ENCODE measurements at regions not wholly inside any gene's neighbourhood (a gene's known extent, or its start where the extent isn't known, plus 50 kb on each side); places are given as distances from the start of the nearest gene placed in this dataset.

DNA sequence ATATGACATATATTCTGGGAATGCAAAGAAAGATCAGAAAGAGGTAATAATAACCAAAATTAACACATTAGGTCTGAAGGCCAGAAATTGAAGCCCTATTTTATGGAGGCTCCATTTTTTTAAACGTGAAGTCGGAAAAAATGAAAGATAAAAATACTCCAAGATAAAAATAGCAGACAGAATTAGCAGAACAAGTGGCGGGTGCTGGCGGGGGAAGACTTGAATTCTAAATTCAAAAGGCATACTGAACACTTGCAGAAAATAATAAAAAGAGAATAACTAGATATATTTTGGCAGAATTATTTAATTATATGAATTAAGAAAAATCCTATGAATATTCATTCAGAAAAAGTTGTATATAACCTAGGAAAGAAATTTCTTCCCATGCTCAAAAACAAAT lies 543.7 kb upstream of the ACO1 start:
- H2BK120ac ChIP-seq (replicated peaks; ENCODE audit: low read depth, low read length), result no peak overlapping the region
- H2BK5ac ChIP-seq (ENCODE audit: low read depth, low read length), result no peak overlapping the region
- H3K9ac ChIP-seq (replicated peaks in 1 of 4; ENCODE audit: extremely low read depth in 1 of 4, low read depth in 3 of 4, low read length in 3 of 4), result no peak overlapping the region
- H2BK15ac ChIP-seq (ENCODE audit: low read length), result no peak overlapping the region
- H3K36me3 ChIP-seq (ENCODE audit: control insufficient read depth in 2 of 4, insufficient read depth in 4 of 4, low read length in 3 of 4), result no peaks in the 10 kb centered on the region
- no peak overlapping the region for H4K8ac ChIP-seq (ENCODE audit: extremely low read depth, insufficient read depth, low read length)
- H3K14ac ChIP-seq (ENCODE audit: insufficient read length), result no peak overlapping the region
- no peak overlapping the region for H2AFZ ChIP-seq (ENCODE audit: low read length)
- no peak overlapping the region for H3K4me3 ChIP-seq (ENCODE audit: extremely low read depth in 1 of 4, insufficient read depth in 2 of 4, low read depth in 3 of 4, low read length in 4 of 4)
- H3K79me1 ChIP-seq (ENCODE audit: low read depth, low read length), result no peaks in the 10 kb centered on the region
- no peak overlapping the region for H2BK20ac ChIP-seq (ENCODE audit: low read length)
- H4K5ac ChIP-seq (ENCODE audit: insufficient read length, low read depth, low read length), result no peak overlapping the region
- H4K20me1 ChIP-seq (replicated peaks in 1 of 2; ENCODE audit: control insufficient read depth in 1 of 2, insufficient read depth in 2 of 2, low read length in 2 of 2), result no peaks in the 10 kb centered on the region
- H3K4me1 ChIP-seq (replicated peaks in 1 of 4; ENCODE audit: control insufficient read depth in 3 of 4, insufficient read depth in 4 of 4, low read length in 3 of 4), result no peaks in the 10 kb centered on the region
- no peaks in the 10 kb centered on the region for H3K79me2 ChIP-seq (ENCODE audit: control insufficient read depth in 1 of 2, insufficient read depth in 2 of 2, low read length in 2 of 2)
- H3K27ac ChIP-seq (ENCODE audit: low read depth, low read length), result no peak overlapping the region
- ChIA-PET CTCF (ENCODE audit: partially characterized antibody) (interaction anchor here (1.5 kb wide), 1 partner anchor 424 kb away, joined by 4 read pairs; no protein-coding TSS in a partner anchor), POLR2A (ENCODE audit: partially characterized antibody) (no interaction called here)
- H2BK12ac ChIP-seq (ENCODE audit: low read depth, low read length), result no peak overlapping the region
- H3K4me2 ChIP-seq (ENCODE audit: insufficient read depth in 1 of 2, low read depth in 2 of 2, low read length in 2 of 2), result no peak overlapping the region
- DNase-seq (ENCODE audit: low read depth in 1 of 2, low spot score in 2 of 2) (no peak), FAIRE-seq (no peak)
- no peak overlapping the region for H4K91ac ChIP-seq (replicated peaks; ENCODE audit: insufficient read length, low read length)
- H2AK5ac ChIP-seq (ENCODE audit: low read depth, low read length), result no peak overlapping the region
- H3K23me2 ChIP-seq (ENCODE audit: low read depth, low read length), result no peaks in the 10 kb centered on the region
- 92% methylated on average over 4 of the region's 4 CpGs; no CpG with 5 or more reads in 1 of the 2 experiments for WGBS, 2 experiments (ENCODE audit: extremely low coverage in 1 of 2, insufficient coverage in 1 of 2, insufficient read length in 1 of 2, insufficient replicate concordance in 2 of 2, low coverage in 1 of 2, low lambda C conversion rate in 2 of 2, missing lambda C conversion rate in 1 of 2)
- H3K27me3 ChIP-seq (replicated peaks in 1 of 4; ENCODE audit: control insufficient read depth in 3 of 4, extremely low read depth in 1 of 4, insufficient read depth in 3 of 4, low read length in 3 of 4), result no peaks in the 10 kb centered on the region
- H3K9me3 ChIP-seq (ENCODE audit: insufficient read depth in 2 of 2, low read depth in 1 of 2, low read length in 1 of 2), result no peaks in the 10 kb centered on the region
- H3K4ac ChIP-seq (replicated peaks; ENCODE audit: insufficient read length, low read depth, low read length), result no peak overlapping the region
- no peak overlapping the region for H3K23ac ChIP-seq (ENCODE audit: insufficient read length)
- no peak overlapping the region for H3K18ac ChIP-seq (ENCODE audit: extremely low read depth, low read length)
- no peak overlapping the region for H3K56ac ChIP-seq (replicated peaks; ENCODE audit: insufficient read length, low read depth, low read length)
- TF ChIP-seq BACH1 (IDR thresholded peaks at IDR 0.05; ENCODE audit: low read length) (no peak), RFX5 (IDR thresholded peaks at IDR 0.05; ENCODE audit: borderline replicate concordance, low read depth, low read length) (no peak), ATF2 (IDR thresholded peaks at IDR 0.05; ENCODE audit: low read length) (no peak), FOSL1 (IDR thresholded peaks at IDR 0.05; ENCODE audit: insufficient read depth, low read depth, low read length) (no peak), SP4 (IDR thresholded peaks at IDR 0.05; ENCODE audit: low read length) (no peak)
